ENCODE measurements at regions not wholly inside any gene's neighbourhood (a gene's known extent, or its start where the extent isn't known, plus 50 kb on each side); places are given as distances from the start of the nearest gene placed in this dataset.

DNA sequence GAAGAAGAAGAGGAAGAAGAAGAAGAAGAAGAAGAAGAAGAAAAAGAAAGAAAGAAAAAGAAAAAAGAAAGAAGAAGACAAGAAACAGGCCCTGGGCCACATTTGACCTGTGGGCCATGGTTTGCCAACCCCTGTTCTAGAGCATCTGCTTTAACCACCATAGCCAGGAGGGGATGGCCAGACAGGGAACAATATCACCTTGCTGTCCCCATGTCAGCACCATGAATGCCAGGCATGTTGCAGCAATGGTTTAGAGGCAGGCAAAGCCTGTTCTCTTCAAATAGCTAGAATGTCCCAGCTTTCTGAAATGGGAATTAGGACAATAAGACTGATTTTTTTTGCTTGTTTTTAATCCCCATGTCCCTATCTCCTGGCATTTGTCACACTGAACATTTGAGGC lies 338.6 kb upstream of the PLET1 start:
- H3K4me1 ChIP-seq (ENCODE audit: control extremely low read depth in 1 of 4, control insufficient read depth in 4 of 4, insufficient read depth in 4 of 4, low read length in 3 of 4), result no peaks in the 10 kb centered on the region
- H3K27ac ChIP-seq (ENCODE audit: insufficient read depth in 1 of 2, low read depth in 1 of 2, low read length in 2 of 2, poor library complexity in 1 of 2, severe bottlenecking in 2 of 2), result no peak overlapping the region
- no peak overlapping the region for H3K4me3 ChIP-seq (ENCODE audit: control insufficient read depth in 1 of 7, extremely low read depth in 1 of 7, insufficient read depth in 4 of 7, low read depth in 2 of 7, low read length in 6 of 7)
- CTCF ChIA-PET, result interaction anchor here (2.2 kb wide), 1 partner anchor 11 kb away, joined by 6 read pairs; no protein-coding TSS in a partner anchor
- no peaks in the 10 kb centered on the region for H3K9me3 ChIP-seq (ENCODE audit: control extremely low read depth in 1 of 5, control insufficient read depth in 4 of 5, insufficient read depth in 2 of 5, low read depth in 1 of 5, low read length in 4 of 5)
- H3K36me3 ChIP-seq (ENCODE audit: control insufficient read depth in 4 of 4, insufficient read depth in 4 of 4, low read length in 3 of 4), result no peaks in the 10 kb centered on the region
- POLR2A ChIA-PET, result no interaction called here
- no peak for DNase-seq
- peaks cover 0 to 5% (median 0%) of the 10 kb centered on the region in 5 experiments for H3K27me3 ChIP-seq (replicated peaks in 2 of 5; ENCODE audit: control insufficient read depth in 4 of 5, insufficient read depth in 5 of 5, low read length in 4 of 5)

DNA sequence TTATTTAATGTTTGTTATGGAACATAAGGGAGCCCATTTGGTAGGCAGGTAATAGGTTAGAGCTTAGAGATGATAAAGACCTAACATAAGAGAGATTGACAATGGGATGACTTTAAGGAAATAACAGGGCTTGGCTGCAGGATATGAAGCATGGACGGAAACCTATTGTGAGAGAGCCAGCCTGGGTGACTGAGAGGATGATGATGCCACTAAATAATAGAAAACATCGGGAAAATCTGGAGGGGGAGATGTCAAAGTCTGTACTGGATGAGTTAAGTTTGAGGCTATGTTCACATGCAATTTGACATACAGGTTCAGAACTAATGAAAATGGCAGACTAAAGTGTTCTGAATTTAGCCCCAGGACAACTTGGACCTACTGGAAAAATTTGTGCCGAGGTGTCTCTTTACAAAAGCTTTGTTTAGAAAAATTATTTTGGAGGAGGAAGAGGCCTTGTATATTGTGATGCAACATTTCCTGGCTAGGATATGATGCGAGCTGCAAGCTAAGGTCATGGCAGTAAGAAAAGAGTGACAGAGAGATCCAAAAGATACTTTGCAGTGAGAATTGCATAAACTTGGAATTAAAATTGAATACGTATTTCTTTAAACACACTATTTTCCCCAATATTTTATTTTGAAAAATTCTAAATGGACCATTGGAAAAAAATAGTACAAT lies 339.3 kb upstream of the PLET1 start:
- H3K4me1 ChIP-seq (ENCODE audit: control extremely low read depth in 1 of 4, control insufficient read depth in 4 of 4, insufficient read depth in 4 of 4, low read length in 3 of 4), result no peaks in the 10 kb centered on the region
- no peaks in the 10 kb centered on the region for H3K9me3 ChIP-seq (ENCODE audit: control extremely low read depth in 1 of 5, control insufficient read depth in 4 of 5, insufficient read depth in 2 of 5, low read depth in 1 of 5, low read length in 4 of 5)
- peaks cover 0 to 5% (median 0%) of the 10 kb centered on the region in 5 experiments for H3K27me3 ChIP-seq (replicated peaks in 2 of 5; ENCODE audit: control insufficient read depth in 4 of 5, insufficient read depth in 5 of 5, low read length in 4 of 5)
- DNase-seq, result no peak
- POLR2A ChIA-PET, result no interaction called here
- H3K4me3 ChIP-seq (ENCODE audit: control insufficient read depth in 1 of 7, extremely low read depth in 1 of 7, insufficient read depth in 4 of 7, low read depth in 2 of 7, low read length in 6 of 7), result no peak overlapping the region
- no peak overlapping the region for H3K27ac ChIP-seq (ENCODE audit: insufficient read depth in 1 of 2, low read depth in 1 of 2, low read length in 2 of 2, poor library complexity in 1 of 2, severe bottlenecking in 2 of 2)
- WGBS (ENCODE audit: insufficient coverage), result 82% methylated on average over 4 of the region's 5 CpGs
- H3K36me3 ChIP-seq (ENCODE audit: control insufficient read depth in 4 of 4, insufficient read depth in 4 of 4, low read length in 3 of 4), result no peaks in the 10 kb centered on the region
- CTCF ChIA-PET, result interaction anchor here (2.2 kb wide), 1 partner anchor 12 kb away, joined by 6 read pairs; no protein-coding TSS in a partner anchor

DNA sequence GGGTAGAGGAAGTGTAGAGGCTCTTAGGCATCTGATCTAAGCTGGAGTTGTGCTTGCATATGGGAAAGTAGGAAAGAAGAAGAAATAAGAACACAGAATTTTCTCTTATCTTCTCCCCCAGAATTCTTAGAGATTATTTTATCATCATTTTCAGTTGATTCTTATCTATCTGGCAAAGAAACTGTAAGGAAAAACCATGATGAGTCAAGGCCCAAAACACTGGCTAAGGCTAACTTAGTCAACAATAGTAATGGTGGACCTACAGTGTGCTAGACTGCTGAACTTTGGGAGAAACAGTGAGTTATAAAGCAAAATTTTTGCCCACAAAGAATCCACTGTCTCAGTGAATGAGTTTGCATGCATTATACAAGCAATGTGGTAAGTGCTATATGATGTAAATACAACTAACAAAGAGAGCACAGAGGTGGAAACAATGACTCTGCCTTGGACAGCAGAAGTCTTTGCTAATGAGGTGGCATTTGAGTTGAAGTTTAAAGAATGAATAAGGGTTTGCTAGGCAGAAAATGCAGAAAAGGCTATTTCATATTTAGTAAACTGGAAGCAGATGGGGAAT lies 344.5 kb upstream of the PLET1 start:
- ChIA-PET CTCF (no interaction called here), POLR2A (no interaction called here)
- H3K27me3 ChIP-seq (replicated peaks in 2 of 5; ENCODE audit: control insufficient read depth in 4 of 5, insufficient read depth in 5 of 5, low read length in 4 of 5), result peaks cover 0 to 14% (median 0%) of the 10 kb centered on the region in 5 experiments
- H3K36me3 ChIP-seq (ENCODE audit: control insufficient read depth in 4 of 4, insufficient read depth in 4 of 4, low read length in 3 of 4), result no peaks in the 10 kb centered on the region
- no peak overlapping the region for H3K4me3 ChIP-seq (ENCODE audit: control insufficient read depth in 1 of 7, extremely low read depth in 1 of 7, insufficient read depth in 4 of 7, low read depth in 2 of 7, low read length in 6 of 7)
- no peaks in the 10 kb centered on the region for H3K4me1 ChIP-seq (ENCODE audit: control extremely low read depth in 1 of 4, control insufficient read depth in 4 of 4, insufficient read depth in 4 of 4, low read length in 3 of 4)
- no peak for DNase-seq
- no peak overlapping the region for H3K27ac ChIP-seq (ENCODE audit: insufficient read depth in 1 of 2, low read depth in 1 of 2, low read length in 2 of 2, poor library complexity in 1 of 2, severe bottlenecking in 2 of 2)
- no peaks in the 10 kb centered on the region for H3K9me3 ChIP-seq (ENCODE audit: control extremely low read depth in 1 of 5, control insufficient read depth in 4 of 5, insufficient read depth in 2 of 5, low read depth in 1 of 5, low read length in 4 of 5)

DNA sequence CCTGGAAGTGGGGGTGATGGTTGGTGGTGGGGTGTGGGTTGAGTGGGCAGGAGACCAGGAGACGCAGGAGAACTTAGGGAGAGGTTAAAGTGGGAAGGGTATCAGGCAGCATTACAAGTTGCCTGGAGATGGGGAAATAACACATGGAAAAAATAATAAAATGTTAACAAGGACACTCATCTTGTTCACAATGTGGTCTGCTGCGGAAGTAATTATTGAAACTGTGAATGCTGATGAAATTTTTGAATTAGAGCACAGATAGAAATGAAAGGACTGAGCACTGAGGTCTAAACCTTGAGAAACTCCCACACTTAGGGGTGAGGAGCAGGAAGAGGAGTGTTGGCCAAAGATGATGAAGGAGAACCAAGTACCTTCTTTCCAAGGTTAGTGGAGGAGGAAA lies 346.0 kb upstream of the PLET1 start:
- CTCF ChIA-PET, result no interaction called here
- POLR2A ChIA-PET, result no interaction called here
- WGBS (ENCODE audit: insufficient coverage), result 83% methylated on average over 1 of the region's 2 CpGs
- Histone ChIP-seq H3K36me3 (ENCODE audit: control insufficient read depth in 4 of 4, insufficient read depth in 4 of 4, low read length in 3 of 4) (no peaks in the 10 kb centered on the region), H3K27ac (ENCODE audit: insufficient read depth in 1 of 2, low read depth in 1 of 2, low read length in 2 of 2, poor library complexity in 1 of 2, severe bottlenecking in 2 of 2) (no peak overlapping the region), H3K9me3 (ENCODE audit: control extremely low read depth in 1 of 5, control insufficient read depth in 4 of 5, insufficient read depth in 2 of 5, low read depth in 1 of 5, low read length in 4 of 5) (no peaks in the 10 kb centered on the region), H3K4me1 (ENCODE audit: control extremely low read depth in 1 of 4, control insufficient read depth in 4 of 4, insufficient read depth in 4 of 4, low read length in 3 of 4) (no peaks in the 10 kb centered on the region), H3K27me3 (replicated peaks in 2 of 5; ENCODE audit: control insufficient read depth in 4 of 5, insufficient read depth in 5 of 5, low read length in 4 of 5) (peaks cover 0 to 16% (median 0%) of the 10 kb centered on the region in 5 experiments), H3K4me3 (ENCODE audit: control insufficient read depth in 1 of 7, extremely low read depth in 1 of 7, insufficient read depth in 4 of 7, low read depth in 2 of 7, low read length in 6 of 7) (no peak overlapping the region)
- DNase-seq, result no peak

DNA sequence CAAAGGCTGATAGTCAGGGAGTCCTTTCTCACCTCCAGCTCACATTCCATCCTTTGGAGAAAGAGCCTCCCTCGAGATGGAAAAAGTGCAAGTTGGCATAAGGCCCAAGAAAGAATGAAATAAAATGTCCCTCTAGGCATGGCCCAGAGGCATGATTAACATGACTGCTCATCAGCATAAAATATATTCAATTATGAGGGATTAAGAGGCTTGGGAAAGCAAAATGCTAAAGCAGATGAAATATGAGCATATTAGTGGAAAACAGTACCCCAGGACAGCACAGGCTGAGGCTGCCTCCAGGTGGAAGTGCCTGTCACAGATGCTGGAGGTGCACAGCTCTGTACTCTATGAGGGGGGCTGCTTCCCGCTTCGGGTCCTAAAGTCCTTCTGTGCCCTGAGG lies 347.8 kb upstream of the PLET1 start:
- no peaks in the 10 kb centered on the region for H3K36me3 ChIP-seq (ENCODE audit: control insufficient read depth in 4 of 4, insufficient read depth in 4 of 4, low read length in 3 of 4)
- no peak overlapping the region for H3K4me3 ChIP-seq (ENCODE audit: control insufficient read depth in 1 of 7, extremely low read depth in 1 of 7, insufficient read depth in 4 of 7, low read depth in 2 of 7, low read length in 6 of 7)
- peaks cover 0 to 11% (median under 1%) of the 10 kb centered on the region in 5 experiments for H3K27me3 ChIP-seq (replicated peaks in 2 of 5; ENCODE audit: control insufficient read depth in 4 of 5, insufficient read depth in 5 of 5, low read length in 4 of 5)
- 92% methylated on average over 2 of the region's 3 CpGs for WGBS (ENCODE audit: insufficient coverage)
- POLR2A ChIA-PET, result no interaction called here
- no peaks in the 10 kb centered on the region for H3K4me1 ChIP-seq (ENCODE audit: control extremely low read depth in 1 of 4, control insufficient read depth in 4 of 4, insufficient read depth in 4 of 4, low read length in 3 of 4)
- no peak overlapping the region for H3K27ac ChIP-seq (ENCODE audit: insufficient read depth in 1 of 2, low read depth in 1 of 2, low read length in 2 of 2, poor library complexity in 1 of 2, severe bottlenecking in 2 of 2)
- CTCF ChIA-PET, result interaction anchor here (0.8 to 1.3 kb wide), 2 partner anchors 16 to 20 kb away, joined by 3 read pairs; no protein-coding TSS in a partner anchor
- H3K9me3 ChIP-seq (ENCODE audit: control extremely low read depth in 1 of 5, control insufficient read depth in 4 of 5, insufficient read depth in 2 of 5, low read depth in 1 of 5, low read length in 4 of 5), result no peaks in the 10 kb centered on the region
- no peak for DNase-seq

DNA sequence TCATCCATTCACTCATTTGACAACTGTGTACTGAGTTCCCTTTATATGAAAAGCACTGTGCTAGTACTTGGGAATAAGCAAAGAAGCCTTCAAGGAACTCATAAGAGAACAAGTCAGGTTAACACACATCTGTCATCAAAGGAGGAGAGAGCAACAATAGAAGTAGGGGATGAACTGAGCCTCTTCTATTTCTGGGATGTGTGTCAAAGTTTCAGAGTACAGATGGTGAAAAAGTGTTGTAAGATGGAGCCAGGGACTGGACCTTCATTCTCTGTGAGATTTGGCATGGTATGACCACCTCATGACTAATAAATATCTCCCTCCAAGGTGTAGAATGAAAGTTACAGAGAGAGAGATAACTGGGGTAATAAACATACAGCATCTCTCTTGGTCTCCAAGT lies 349.8 kb upstream of the PLET1 start:
- no peaks in the 10 kb centered on the region for H3K4me1 ChIP-seq (ENCODE audit: control extremely low read depth in 1 of 4, control insufficient read depth in 4 of 4, insufficient read depth in 4 of 4, low read length in 3 of 4)
- H3K36me3 ChIP-seq (ENCODE audit: control insufficient read depth in 4 of 4, insufficient read depth in 4 of 4, low read length in 3 of 4), result no peaks in the 10 kb centered on the region
- POLR2A ChIA-PET, result no interaction called here
- H3K27me3 ChIP-seq (replicated peaks in 2 of 5; ENCODE audit: control insufficient read depth in 4 of 5, insufficient read depth in 5 of 5, low read length in 4 of 5), result peaks cover 0 to 13% (median 2%) of the 10 kb centered on the region in 5 experiments
- H3K4me3 ChIP-seq (ENCODE audit: control insufficient read depth in 1 of 7, extremely low read depth in 1 of 7, insufficient read depth in 4 of 7, low read depth in 2 of 7, low read length in 6 of 7), result no peak overlapping the region
- no peaks in the 10 kb centered on the region for H3K9me3 ChIP-seq (ENCODE audit: control extremely low read depth in 1 of 5, control insufficient read depth in 4 of 5, insufficient read depth in 2 of 5, low read depth in 1 of 5, low read length in 4 of 5)
- DNase-seq, result no peak
- H3K27ac ChIP-seq (ENCODE audit: insufficient read depth in 1 of 2, low read depth in 1 of 2, low read length in 2 of 2, poor library complexity in 1 of 2, severe bottlenecking in 2 of 2), result no peak overlapping the region
- CTCF ChIA-PET, result no interaction called here

DNA sequence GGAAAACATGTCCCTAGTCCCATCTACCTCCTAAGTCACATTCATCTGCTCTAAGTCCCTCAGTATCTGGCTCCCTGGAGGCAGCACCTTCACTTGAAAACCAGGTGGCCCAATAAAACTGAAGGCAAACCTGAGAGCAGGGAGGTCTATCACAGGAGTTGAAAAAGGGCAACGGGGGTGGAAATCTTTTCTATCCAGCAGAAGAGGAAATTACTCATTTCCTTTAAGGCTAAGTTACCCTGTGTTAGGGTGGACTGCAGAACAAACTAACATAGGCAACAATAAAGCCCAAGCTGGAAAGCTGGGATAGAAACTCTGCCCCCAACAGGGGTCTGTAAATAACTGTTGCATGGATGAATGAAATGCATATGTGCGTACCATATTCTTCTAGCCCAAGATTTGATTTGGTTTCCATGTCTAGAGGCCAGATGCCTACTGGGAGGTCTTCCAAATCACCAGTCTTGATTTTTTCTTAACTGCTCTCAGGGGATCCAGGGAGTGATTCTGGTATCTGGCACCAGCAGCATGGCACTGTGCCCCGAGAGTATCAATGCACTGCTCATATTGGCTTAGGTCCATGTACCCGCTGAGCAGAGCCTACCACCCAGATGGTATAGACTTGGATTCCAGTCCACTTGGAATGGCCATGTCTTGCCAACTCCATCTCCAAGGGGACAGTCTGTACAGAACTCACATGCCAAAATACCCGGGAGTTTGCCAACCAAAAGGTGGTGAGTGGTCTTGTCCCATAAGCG lies 350.0 kb upstream of the NCAM1 start:
- ChIA-PET POLR2A (no interaction called here), CTCF (no interaction called here)
- 75% methylated on average over 4 of the region's 6 CpGs for WGBS (ENCODE audit: insufficient coverage)
- DNase-seq, result no peak
- Histone ChIP-seq H3K4me1 (ENCODE audit: control extremely low read depth in 1 of 4, control insufficient read depth in 4 of 4, insufficient read depth in 4 of 4, low read length in 3 of 4) (no peaks in the 10 kb centered on the region), H3K9me3 (ENCODE audit: control extremely low read depth in 1 of 5, control insufficient read depth in 4 of 5, insufficient read depth in 2 of 5, low read depth in 1 of 5, low read length in 4 of 5) (no peaks in the 10 kb centered on the region), H3K27ac (ENCODE audit: insufficient read depth in 1 of 2, low read depth in 1 of 2, low read length in 2 of 2, poor library complexity in 1 of 2, severe bottlenecking in 2 of 2) (no peak overlapping the region), H3K36me3 (ENCODE audit: control insufficient read depth in 4 of 4, insufficient read depth in 4 of 4, low read length in 3 of 4) (no peaks in the 10 kb centered on the region), H3K4me3 (ENCODE audit: control insufficient read depth in 1 of 7, extremely low read depth in 1 of 7, insufficient read depth in 4 of 7, low read depth in 2 of 7, low read length in 6 of 7) (no peak overlapping the region), H3K27me3 (replicated peaks in 2 of 5; ENCODE audit: control insufficient read depth in 4 of 5, insufficient read depth in 5 of 5, low read length in 4 of 5) (peaks cover 0 to 13% (median 2%) of the 10 kb centered on the region in 5 experiments)
